SW 1271 (cell line): ENCODE measurements at regions not wholly inside any gene's neighbourhood (a gene's known extent, or its start where the extent isn't known, plus 50 kb on each side); places are given as distances from the start of the nearest gene placed in this dataset.
"Not testable (repeated sequence)": the region's sequence is repeated elsewhere in the genome, so short reads cannot be mapped to it uniquely, and the experiment has no call there.

Source experiments
- DNase-seq, 2 experiments: peaks; one replicate each; lab custom pipeline; 2025; lab: John Stamatoyannopoulos, UW

DNA sequence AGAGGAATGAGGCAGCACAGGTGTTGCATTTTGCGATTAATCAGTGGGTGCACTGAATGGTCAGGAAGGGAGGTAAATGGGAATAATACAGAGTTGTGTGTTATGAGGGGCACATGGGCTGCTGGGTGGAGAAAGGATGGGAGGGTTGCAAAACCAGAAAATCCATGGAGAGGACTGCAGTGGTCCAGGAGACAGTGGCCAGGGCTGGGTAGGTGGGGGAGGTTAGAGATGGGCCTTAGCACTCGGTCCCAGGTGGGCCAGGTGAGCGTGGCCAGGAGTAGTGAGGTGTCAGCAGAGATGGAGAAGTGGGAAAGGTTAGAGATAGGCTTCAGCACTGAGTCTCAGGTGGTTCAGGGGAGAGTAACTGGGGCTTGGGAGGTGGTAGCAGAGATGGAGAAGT, 399.1 kb upstream of the LARGE1 start:
- DNase-seq = no peak

DNA sequence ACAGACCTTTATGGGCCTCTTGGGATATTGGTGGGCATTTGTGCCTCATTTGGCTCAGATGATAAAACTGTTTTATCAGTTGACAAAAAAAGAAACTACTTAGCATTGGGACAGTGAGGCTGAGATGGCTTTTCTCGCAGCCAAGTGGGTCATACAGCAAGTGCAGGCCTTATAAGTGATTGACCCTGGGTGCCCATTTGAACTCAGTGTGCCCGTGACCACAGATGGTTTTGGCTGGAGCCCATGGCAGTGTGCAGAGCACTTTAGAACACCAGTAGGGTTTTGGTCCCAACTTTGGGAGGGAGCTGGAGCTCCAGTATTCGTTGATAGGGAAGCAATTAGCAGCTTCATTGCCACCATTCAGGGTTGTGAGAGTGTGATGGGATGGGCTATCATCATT, 404.5 kb upstream of the LARGE1 start:
- DNase-seq = no peak

DNA sequence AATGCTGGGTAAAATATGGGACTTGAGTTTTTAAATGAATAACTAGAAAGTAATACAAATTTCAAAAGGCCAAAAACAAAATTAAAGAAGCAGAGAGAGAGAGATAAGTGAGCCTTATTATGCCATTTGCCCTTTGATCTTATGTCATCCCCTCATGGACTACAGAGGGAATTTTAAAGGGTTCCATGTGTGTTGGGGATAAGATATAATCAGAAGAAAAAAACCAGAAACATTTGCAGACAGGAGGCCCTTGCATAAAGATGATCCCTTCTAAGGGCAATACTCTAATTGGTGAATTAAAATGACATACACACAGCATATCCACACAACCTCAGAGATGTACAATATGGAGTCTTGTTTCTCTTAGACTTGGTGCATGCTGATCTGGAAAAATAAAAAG, 406.6 kb upstream of the LARGE1 start:
- DNase-seq = no peak

DNA sequence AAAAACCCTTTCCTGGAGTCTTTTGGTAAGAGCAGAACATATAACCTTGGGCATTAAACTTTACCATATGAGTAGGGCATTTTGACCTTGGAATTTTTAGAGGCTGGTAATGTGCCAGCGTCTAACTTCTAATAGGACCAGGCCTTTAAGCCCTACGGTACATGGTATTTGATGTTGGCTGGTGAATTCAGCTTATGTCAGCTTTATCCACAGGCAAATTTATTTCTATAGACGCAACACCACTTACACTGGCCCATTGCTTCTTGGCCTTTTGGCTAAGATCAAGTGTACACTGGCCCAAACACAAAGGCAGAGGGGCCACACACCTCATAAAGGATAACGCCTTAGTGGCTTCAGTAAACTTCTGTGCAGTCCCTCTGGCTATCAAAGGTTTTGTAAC, 410.2 kb upstream of the LARGE1 start:
- no peak for DNase-seq

DNA sequence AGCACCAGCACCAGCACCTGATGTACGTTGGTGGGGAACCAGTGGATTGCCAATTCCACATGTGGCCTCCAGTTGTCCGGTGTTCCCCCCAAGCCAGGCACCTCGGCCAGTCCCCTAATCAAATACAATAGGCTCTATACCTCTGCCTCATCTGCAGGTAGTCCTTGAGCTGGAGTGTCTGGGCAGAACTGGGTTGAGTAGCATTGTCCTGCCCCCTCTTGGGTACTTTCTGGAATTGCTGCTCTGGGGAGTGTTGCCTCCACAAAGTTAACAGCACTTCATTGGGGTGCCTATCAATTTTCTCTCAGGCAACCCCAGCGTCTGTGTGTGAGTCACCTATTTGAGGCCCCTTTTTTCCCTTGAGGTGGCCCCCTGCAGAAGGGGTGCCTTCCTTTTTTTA, 413.0 kb upstream of the LARGE1 start:
- DNase-seq = no peak

DNA sequence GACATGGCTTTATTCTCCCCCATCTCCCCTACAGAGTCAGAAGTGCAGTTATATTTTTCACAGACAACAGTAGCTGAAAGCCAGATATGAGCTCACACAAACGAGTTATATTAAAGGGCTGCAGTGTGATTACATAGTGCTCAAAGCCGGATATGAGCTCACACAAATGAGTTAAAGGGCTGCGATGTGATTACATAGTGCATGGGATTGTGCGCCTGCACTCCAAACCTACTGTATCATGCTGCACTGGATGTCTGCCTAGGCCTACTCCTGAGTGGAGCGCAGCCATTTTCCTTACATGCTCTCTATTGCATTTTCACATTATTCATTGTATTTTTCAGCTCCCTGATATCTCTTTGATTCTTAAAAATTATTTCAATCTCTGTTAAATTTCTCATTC, 414.6 kb upstream of the LARGE1 start:
- DNase-seq = no peak

DNA sequence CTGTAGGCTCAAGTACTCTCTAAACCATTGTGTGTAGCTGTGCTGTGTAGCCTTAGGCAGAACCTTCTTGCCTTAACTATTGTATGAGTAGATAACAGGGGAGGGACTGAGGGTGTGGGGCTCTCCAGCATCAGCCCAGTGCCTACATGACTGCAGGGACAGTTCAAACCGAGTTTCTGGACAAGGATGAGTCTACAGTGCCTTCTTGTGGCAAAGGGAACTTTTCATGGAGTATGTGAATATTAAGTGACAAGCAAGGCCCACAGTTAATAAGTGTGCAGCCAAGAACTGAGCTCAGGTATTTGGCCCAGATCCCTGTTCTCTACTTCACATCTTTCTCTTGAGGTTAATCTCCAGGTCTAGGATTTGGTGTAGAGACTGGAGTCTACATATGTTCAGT, 424.4 kb upstream of the LARGE1 start:
- no peak for DNase-seq

DNA sequence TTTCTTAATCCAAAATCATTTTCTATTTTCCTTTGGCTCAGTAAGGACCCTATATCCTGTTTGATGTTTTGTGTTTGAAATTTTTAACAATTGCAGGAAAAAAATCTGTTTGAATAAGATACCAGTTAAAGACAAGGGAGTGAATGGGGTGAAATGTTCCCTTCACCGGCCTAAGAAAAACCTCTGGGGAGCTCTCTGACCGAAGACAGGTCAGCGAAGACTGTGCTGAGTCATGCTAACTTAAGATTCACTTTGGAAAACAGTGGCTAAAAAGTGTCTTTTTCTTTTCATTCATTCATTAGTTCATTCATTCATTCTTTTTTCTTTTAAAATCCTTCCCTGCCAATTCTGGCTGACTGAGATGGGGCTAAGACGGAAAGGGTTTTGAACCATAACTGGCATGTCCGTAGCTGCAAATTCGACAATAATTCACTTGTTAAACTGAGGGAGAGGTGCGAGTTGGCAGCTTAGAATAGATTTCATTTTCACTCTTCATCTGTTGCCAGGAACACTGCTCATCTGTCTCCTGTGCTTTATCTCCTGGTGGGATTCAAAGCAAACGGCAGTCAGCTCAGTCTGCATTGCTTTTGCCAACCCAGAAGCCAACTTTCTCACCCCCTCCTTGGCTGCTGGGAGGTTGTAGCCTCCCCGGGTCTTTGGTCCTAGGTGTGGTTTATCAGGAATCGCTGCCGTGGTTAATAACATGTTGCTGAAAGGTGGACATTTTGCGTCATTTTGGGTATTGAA, 434.0 kb upstream of the LARGE1 start:
- no peak for DNase-seq

DNA sequence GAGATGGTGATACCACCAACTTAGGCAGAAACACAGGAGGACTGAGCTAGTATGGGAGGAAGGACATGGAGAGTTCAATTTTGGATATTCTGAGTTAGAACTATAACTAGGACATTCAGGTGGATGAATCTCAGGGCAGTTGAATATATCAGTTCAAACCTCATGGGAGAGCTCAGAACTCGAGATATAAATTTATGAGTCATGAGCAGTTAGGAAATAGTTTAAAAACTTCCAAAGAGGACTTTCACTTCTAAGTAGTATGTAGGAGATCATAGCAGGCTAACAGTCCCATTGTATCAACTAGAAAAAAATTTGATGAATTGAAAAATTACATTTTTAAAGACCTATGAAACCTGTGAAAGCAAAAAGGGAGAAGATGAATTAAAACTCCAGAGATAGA, 436.2 kb upstream of the LARGE1 start:
- no peak for DNase-seq

DNA sequence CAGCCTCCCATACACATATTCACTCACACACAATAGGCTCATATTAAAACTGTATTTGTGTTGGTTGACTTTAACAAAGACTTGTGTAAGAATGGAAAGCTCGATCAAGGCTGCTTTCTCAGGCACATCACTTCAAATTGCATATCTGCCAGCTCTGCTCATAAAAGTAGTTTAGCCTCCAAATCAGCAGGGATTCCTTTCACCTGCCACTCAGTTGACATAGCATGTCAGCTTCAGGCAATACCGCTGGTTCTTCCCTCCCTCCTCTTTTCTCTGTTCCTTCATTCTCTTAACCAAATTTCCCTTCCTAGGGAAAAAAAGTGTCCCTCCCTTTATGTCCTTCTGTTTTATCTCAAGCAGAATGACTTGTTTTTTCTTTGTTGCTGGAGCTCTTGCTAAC, 450.4 kb upstream of the LARGE1 start:
- no peak for DNase-seq

DNA sequence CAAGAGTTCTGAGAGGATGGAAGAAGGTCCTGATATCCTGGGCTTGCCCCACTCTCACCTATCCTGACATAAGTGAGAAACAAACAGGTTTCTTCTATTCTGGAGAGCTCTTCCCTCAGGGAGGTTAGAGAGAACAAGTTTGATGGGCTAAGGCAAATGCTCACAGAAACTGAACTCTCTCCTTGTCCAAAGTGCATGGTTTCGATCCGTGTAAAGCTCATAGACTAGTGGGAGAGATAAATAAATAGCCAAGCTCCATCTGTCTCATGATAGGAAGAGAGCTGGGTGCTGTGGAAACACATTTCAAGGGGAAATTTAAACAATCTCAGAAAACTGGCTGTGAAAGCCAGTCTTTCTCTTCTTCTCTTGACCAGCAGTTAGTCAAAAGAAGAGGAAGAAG, 459.5 kb upstream of the LARGE1 start:
- no peak for DNase-seq

DNA sequence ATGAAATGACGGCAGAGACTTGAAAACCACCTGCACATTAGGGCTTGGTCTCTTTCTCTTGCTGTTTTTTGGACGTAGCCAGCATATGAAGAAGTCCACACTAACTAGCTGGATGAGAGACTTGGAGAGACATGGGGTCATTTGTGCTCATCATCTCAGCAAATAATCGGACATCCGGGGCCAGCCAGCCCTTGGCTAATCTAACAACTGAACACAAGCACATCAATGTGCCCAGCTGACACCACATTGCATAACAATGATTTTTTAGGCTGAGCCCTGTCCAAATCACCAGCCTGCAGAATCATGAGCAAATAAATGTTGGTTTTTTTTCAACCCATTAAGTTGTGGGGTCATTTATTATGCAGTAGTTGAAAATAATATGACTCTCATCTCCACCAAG, 460.3 kb upstream of the LARGE1 start:
- DNase-seq = no peak

DNA sequence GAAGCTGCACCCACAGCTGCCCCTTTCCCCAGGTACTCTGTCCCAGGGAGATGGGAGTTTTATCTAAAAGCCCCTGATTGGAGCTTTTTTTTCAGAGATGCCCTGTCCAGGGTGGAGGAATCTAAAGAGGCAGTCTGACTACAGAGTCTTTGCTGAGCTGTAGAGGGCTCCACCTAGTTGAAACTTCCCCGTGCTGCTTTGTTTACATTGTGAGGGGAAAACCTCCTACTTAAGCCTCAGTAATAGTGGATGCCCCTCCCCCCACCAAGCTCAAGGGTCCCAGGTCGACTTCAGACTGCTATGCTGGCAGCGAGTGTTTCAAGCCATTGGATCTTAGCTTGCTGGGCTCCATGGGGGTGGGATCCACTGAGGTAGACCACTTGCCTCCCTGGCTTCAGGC, 470.1 kb upstream of the LARGE1 start:
- DNase-seq = no peak

DNA sequence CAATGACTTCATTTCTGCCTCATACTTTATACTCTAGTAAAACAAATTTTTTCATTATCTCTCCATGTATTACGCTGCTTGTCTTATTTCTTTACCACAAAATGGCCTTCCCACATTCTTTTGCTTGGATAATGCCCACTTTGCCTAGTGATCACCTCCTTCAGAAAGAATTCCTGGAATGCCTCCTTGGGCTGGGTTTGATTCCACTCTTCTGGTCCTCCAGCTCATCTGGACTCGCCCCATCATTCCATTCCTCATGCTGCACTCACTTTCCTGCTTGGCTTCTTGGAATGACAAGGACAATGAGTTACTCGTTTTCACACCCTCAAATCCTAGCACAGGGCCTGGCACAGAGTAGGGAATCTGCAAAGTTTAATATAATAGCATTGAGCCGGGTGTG, 475.1 kb upstream of the LARGE1 start:
- no peak for DNase-seq

DNA sequence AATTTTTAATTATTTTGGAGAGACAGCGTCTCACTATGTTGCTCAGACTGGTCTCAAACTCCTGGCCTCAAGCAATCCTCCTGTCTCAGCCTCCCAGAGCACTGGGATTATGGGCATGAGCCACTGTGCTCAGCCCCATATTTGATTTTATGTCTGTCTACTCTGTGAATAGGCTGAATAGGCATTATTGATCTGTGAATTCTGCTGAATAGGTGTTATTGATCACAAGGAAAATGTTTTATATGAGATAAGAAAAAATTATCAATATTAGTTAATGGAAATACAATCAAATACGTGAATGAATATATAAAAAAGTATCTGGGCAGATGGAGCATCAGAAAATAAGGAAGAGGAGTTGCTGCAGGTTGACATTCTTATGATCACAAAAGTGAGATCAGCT, 483.4 kb upstream of the LARGE1 start:
- DNase-seq = no peak

DNA sequence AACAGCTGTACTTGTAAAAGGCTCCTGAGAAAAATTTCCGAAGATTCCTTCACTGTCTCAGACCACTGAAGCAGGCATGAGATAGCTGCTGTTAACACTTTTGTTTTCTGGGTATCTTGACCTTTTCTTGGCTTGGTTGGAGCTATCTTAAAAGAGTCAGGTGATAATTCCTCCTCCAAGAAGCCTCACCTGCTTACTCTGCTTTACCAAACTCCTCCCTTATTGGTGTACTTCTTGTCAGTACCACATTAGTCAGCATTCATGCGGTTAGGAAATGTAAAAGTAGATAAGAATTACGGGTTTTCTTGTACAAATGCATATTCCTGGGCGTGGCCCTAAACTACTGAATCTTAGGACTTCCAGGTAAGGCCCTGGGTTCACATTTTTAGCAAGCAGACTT, 489.8 kb upstream of the LARGE1 start:
- no peak for DNase-seq

DNA sequence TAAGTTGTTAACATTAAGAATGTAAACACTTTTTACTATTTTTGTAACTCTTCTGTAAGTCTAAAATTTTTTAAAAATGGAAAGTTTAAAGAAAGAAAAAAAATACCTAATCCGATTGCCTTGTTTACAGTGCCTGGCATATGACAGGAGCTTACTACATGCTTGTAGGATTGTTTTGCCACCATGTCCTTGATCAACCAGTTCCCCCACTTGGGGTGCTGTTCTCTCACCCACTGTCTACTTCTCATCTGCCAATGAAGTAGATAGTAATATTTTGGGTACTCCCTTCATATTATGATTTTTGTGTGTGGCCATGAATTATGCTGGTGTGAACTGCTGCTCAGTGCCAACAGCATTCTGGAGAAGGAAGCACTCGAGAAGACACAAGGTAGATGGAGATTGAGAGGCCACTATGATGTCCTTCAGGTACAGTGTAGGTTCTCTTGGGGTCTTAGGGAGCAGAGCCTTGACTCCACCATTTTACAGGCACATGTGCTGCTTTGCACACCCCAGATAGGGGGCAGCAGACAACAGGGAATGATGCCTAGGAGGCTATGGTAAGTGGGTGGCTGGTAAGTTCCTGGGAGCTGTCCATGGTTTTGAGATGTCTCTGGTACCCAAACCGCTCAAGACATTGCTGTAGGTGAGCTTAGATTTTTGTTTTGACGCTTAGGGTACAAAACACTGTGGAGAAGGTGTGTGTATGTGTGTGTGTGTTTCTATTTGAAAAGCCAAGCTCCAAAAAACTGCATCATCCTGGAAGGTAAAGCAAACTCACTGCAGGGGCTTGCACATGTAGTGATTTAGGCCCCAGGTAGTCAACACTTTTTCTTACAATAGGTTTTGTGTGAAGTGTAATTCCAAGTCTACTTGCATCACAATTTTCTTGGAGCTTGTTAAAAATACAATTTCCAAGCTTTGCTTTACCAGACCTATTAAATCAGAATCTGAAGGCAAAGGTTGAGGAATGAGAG, 494.5 kb upstream of the LARGE1 start:
- peak in 1 of 2 experiments; percentile 22 for DNase-seq

DNA sequence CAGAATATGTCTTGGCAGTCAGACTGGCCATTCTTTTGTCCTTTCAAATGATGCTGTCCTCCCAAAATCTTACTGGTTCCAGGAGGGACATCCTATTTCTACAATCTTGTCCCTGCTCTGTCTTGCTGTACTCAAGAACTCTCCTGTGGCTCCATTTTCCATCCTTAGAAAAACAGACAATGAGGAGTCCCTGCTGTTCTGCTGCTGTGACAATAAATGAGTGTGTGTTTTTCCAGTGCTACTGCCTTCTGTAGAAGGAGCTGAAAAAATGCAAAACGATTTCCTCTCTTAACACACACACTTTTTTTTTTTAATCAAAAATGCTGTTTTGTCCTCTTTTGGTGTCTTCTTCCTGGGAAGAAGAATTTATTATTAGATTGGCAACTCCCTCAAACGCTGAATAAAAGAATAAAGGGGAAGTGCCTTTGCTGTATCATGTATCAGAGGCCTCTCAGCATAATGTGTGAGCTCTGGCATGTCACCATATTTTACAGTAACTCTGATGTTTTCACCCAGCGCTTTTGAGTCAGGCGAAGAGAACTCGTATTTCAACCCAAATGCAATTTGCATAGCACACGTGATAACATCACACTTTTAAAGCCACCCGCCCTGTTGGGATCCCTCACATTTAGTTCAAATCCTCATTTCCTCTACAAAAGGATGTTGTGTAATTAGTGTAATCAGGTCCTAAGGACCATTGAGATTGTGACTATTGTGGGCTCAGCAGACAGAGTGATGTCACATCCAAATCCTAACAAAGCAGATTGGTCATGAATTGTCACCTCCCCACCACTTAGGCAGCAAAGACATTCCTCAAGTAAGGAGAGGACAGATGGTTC, 496.0 kb upstream of the LARGE1 start:
- no peak for DNase-seq

DNA sequence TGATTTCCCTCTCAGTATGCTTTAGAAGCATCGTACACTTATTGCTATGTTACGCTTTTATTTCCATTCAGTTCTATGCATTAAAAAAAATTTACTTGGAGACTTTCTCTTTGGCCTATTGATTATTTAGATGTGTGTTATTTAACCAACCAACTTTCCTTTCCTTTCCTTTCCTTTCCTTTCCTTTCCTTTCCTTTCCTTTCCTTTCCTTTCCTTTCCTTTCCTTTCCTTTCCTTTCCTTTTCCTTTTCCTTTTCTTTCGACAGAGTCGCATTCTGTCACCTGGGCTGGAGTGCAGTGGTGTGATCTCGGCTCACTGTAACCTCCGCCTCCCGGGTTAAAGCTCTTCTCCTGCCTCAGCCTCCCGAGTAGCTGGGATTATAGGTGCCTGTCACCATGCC, 502.7 kb upstream of the LARGE1 start:
- not testable (repeated sequence) for DNase-seq

DNA sequence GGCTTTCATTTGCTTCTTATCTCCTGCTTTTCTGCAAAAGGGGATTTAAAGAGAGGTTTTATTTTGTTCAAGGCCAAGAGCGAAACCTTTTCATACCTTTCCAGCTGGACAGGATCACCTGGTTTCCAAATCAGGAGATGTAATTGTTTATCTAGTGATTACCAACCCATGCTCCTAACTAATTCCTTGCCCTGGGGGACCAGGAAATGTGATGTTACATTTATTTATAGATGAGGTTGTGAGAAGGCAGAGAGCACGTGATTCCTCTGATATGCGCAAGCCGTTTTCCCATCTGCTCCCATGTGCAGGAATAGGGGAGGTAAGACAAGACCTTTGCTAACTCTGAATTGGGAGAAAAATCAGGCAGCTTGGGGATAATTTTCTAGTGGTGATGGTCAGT, 507.2 kb upstream of the LARGE1 start:
- no peak for DNase-seq

DNA sequence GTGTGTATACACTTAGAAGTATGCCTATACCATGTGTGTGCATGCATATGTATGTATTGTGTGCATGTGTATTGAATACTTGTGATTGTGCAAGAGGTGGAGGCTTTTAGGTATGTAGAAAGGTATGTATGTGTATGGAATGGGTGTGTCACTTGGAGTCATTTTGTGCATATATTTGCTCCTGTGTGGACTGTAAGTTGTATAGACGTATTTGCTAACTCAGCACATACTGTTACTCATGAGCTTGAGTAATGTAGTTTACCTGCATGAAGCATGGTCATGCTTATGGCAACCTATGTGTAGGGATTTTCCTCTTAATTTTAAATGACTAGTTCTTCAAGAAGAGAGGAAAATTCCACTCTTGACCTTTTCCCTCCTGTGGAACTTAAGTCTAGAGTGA, 507.6 kb upstream of the LARGE1 start:
- DNase-seq = no peak

DNA sequence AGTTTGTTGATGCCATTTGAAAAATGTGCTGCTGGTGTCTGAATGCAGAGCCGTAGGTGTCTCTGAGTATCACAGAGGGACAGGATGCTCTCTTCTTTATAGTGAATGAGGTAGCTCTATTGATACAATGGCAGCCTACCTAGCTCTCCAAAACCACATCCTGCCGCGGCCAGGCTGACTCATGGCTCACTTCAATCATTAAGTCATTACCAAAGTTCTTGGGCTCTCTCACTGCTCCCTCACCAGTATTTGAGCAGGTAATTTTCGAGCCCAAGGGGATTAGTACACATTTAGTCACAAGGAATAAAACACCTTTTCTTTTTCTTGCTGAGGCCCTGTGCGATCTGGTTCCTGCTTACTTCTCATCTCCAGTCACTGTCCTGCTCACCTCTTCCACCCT, 509.0 kb upstream of the LARGE1 start:
- no peak for DNase-seq

DNA sequence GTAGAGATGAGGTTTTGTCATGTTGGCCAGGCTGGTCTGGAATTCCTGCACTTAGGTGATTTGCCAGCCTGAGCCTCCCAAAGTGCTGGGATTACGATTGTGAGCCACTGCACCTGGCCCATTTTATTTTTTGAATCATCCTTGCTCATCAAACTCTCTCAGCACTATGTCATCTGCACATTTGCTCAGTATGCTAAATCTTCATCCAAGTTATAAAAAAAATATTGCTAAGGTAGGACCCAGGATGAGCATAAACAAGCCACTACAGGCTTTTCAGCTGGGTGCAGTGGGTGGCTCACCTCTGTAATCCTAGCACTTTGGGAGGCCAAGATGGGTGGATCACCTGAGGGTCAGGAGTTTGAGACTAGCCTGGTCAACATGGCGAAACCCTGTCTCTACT, 510.1 kb upstream of the LARGE1 start:
- no peak for DNase-seq
